Skeletal muscle tissue (tissue), 3 donors: ENCODE measurements at regions not wholly inside any gene's neighbourhood (a gene's known extent, or its start where the extent isn't known, plus 50 kb on each side); places are given as distances from the start of the nearest gene placed in this dataset.

Source experiments
- H3K27ac ChIP-seq: one replicate; pipeline ENCODE4 v1.7.0; 2013; ENCODE audit warnings: mild to moderate bottlenecking, low read depth, low read length, inconsistent platforms
- H3K27me3 ChIP-seq, 3 donors: one replicate each; pipeline ENCODE4 v1.7.0; 2013; ENCODE audit warnings: low read length in 3 of 3; ENCODE audit not compliant: control insufficient read depth in 3 of 3, insufficient read depth in 3 of 3
- H3K36me3 ChIP-seq, 3 donors: one replicate each; pipeline ENCODE4 v1.7.0; 2013; ENCODE audit warnings: low read length in 3 of 3; ENCODE audit not compliant: control insufficient read depth in 3 of 3, insufficient read depth in 3 of 3
- H3K4me1 ChIP-seq, 3 donors: one replicate each; pipeline ENCODE4 v1.7.0; 2013; ENCODE audit warnings: low read length in 3 of 3, mild to moderate bottlenecking in 3 of 3; ENCODE audit not compliant: control insufficient read depth in 3 of 3, insufficient read depth in 3 of 3
- H3K4me3 ChIP-seq, 3 donors: one replicate each; pipeline ENCODE4 v1.7.0; 2013; ENCODE audit warnings: low read length in 3 of 3
- H3K9ac ChIP-seq, 3 donors: one replicate each; pipeline ENCODE4 v1.7.0; 2013; ENCODE audit warnings: low read length in 3 of 3, mild to moderate bottlenecking in 3 of 3, moderate library complexity in 2 of 3, low read depth in 1 of 3
- H3K9me3 ChIP-seq, 3 donors: one replicate each; pipeline ENCODE4 v1.7.0; 2013; ENCODE audit warnings: low read length in 3 of 3; ENCODE audit not compliant: control insufficient read depth in 3 of 3
- donor health status: Osteomylitis.

GRCh38 chr2:226334981-226335720 lies 464.5 kb downstream of the IRS1 start:
- no peak overlapping the region for H3K4me3 ChIP-seq
- no peaks in the 10 kb centered on the region for H3K27me3 ChIP-seq
- no peak overlapping the region for H3K9ac ChIP-seq
- H3K4me1 ChIP-seq = no peaks in the 10 kb centered on the region
- no peak overlapping the region for H3K27ac ChIP-seq
- no peaks in the 10 kb centered on the region for H3K36me3 ChIP-seq
- no peaks in the 10 kb centered on the region for H3K9me3 ChIP-seq

DNA sequence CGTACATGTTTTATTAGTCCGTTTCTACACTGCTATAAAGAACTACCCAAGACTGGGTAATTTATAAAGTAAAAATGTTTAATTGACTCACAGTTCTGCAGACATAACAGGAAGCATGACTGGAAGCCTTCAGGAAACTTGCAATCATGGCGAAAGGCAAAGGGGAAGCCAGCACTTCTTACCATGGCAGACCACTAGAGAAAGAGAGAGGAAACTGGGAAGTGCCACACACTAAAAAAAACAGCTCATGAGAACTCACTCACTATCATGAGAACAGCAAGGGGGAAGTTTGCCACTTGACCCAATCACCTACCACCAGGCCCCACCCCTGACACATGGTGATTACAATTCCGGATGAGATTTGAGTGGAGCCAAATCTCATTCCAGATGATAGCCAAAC lies 466.2 kb downstream of the IRS1 start:
- H3K4me3 ChIP-seq = no peak overlapping the region
- H3K9me3 ChIP-seq = no peaks in the 10 kb centered on the region
- no peaks in the 10 kb centered on the region for H3K36me3 ChIP-seq
- H3K4me1 ChIP-seq = peaks cover 0 to 3% (median 0%) of the 10 kb centered on the region in 3 donors
- H3K27ac ChIP-seq = no peak overlapping the region
- no peak overlapping the region for H3K9ac ChIP-seq
- H3K27me3 ChIP-seq = no peaks in the 10 kb centered on the region

DNA sequence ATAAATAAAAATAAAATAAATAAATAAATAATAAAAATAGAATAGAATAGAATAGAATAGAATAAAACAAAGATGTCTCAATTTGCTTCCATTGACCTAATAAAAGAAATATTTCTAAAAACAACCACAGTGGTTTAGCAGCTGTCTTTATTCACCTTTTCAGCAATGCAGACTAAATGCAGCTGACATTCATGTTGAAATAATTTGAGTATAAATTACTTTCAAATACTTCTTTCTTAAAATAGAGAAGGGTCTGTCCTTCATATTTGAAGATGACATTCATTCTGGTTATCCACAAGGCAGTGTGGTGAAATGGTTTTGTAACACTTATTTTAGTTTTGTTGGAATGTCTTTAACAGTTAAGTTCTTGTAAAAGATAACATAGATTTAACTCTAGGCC lies 469.4 kb downstream of the IRS1 start:
- no peaks in the 10 kb centered on the region for H3K27me3 ChIP-seq
- H3K9ac ChIP-seq = no peak overlapping the region
- no peaks in the 10 kb centered on the region for H3K36me3 ChIP-seq
- no peak overlapping the region for H3K4me3 ChIP-seq
- no peaks in the 10 kb centered on the region for H3K9me3 ChIP-seq
- peaks cover 0 to 3% (median 0%) of the 10 kb centered on the region in 3 donors for H3K4me1 ChIP-seq
- no peak overlapping the region for H3K27ac ChIP-seq

DNA sequence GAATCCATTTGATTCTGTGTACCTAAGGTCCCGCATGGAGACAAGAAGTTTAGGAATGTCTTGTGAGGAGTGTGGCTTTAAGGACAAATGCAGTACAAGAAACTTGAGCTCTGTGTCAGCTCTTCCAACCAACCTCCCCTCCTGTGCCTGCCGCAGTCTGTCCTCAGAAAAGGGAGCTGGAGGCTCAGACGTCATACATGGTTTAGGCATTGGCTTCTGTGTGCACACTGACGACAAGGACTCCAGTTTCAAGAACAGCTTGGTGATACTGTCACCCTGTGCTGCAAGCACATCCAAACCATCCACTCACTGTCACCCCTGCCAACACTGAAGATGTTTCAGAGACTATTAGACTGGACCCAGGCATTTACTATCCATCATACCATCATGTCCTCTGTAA lies 470.4 kb downstream of the IRS1 start:
- Histone ChIP-seq H3K36me3 (no peaks in the 10 kb centered on the region), H3K9ac (no peak overlapping the region), H3K27me3 (no peaks in the 10 kb centered on the region), H3K4me1 (peaks cover 0 to 3% (median 0%) of the 10 kb centered on the region in 3 donors), H3K9me3 (no peaks in the 10 kb centered on the region), H3K27ac (no peak overlapping the region), H3K4me3 (no peak overlapping the region)

DNA sequence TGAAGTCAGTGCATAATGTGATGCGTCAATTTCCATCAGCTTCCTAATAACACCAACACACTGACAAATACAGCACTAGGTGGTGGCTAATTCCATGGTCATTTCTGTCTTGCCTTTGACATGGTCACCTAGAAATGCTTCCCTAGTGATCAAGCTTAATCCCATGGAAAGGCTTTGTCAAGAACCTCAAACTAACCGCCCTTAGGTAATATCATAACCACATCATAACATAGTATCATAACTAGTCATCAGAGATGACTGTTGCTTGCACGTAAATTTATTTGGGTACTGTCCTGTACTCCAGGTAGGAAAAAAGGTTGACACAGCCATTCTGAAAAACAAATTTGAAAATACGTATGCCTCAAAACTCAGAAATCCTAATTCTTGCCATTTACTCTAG lies 471.8 kb downstream of the IRS1 start:
- Histone ChIP-seq H3K27me3 (no peaks in the 10 kb centered on the region), H3K4me1 (peaks cover 0 to 3% (median 0%) of the 10 kb centered on the region in 3 donors), H3K27ac (no peak overlapping the region), H3K9me3 (no peaks in the 10 kb centered on the region), H3K36me3 (no peaks in the 10 kb centered on the region), H3K9ac (no peak overlapping the region), H3K4me3 (no peak overlapping the region)

DNA sequence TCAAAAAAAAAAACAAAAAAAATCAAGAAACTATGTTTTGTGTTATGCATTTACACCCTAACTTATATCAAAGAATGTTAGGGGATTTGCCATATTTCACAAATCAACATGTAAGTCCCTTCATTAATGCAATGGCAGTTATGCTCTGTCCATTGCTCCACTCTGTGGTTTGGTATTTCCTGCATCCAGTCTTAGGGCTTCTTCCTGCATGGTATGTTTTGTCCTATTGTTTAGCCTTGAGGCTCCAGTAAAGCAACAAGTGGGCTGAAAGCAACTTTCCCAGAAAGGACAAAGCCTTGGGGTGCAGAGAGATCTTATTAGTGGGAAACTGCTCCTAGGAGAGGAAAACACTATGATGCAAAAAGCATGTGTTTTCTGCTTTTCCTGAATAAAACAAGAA lies 474.1 kb downstream of the IRS1 start:
- Histone ChIP-seq H3K27ac (no peak overlapping the region), H3K9ac (no peak overlapping the region), H3K4me1 (peaks cover 4 to 7% (median 6%) of the 10 kb centered on the region in 3 donors), H3K27me3 (no peaks in the 10 kb centered on the region), H3K36me3 (no peaks in the 10 kb centered on the region), H3K4me3 (no peak overlapping the region), H3K9me3 (no peaks in the 10 kb centered on the region)

DNA sequence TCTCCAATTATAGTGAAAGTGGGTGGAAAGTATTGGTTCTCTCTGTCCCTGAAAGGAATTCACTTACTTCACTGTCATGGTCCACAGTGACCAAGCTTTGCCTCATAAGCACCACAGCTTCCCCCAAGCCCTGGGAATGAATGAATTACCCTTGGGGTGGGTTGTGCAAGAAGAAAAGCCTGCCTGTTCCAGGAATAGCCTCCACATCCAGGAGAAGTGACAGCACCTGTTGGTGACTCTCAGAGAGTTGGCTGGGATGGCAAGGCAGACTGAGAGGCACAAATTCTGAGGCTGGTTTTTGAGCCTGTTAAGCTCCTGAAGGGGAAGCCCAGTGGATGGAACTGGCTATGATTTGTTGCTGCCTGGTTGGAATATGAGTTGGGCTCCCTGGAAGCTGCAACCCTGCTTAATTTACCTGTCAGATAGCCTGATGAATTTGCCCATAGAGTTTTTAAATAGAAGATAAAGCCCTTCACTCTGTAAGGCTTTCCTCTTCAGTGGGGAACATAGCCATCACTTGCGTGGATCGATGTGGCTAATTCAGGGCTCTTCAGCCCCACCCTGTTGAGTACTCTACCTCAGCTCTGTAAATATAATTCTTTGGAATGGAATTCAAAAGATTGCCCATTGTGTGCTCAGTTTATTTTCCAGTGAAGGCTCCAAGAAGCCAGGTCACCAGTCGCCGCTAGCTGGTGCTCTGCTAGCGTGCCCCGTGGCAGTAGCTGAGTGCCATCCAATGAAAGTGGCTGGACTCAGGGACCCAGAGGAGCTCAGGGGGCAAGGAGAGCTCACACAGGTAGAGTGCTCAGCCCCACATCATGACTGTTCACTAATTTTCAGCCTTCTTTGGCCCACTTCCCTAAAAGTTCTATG lies 479.3 kb downstream of the IRS1 start:
- H3K9me3 ChIP-seq = no peaks in the 10 kb centered on the region
- peak overlapping the region; percentile 4 to 71 (median 55) for H3K9ac ChIP-seq
- H3K27me3 ChIP-seq = no peaks in the 10 kb centered on the region
- H3K36me3 ChIP-seq = no peaks in the 10 kb centered on the region
- peak overlapping the region in 2 of 3 donors; percentile 14 to 22 for H3K4me3 ChIP-seq
- peak overlapping the region; percentile 89 for H3K27ac ChIP-seq
- peaks cover 8 to 27% (median 19%) of the 10 kb centered on the region in 3 donors for H3K4me1 ChIP-seq

GRCh38 chr2:226317970-226318369 lies 481.6 kb downstream of the IRS1 start:
- peaks cover 8 to 27% (median 19%) of the 10 kb centered on the region in 3 donors for H3K4me1 ChIP-seq
- no peak overlapping the region for H3K9ac ChIP-seq
- no peak overlapping the region for H3K4me3 ChIP-seq
- no peaks in the 10 kb centered on the region for H3K36me3 ChIP-seq
- H3K27me3 ChIP-seq = no peaks in the 10 kb centered on the region
- no peaks in the 10 kb centered on the region for H3K9me3 ChIP-seq
- H3K27ac ChIP-seq = no peak overlapping the region

GRCh38 chr2:226313060-226313459 lies 486.6 kb downstream of the IRS1 start:
- H3K27me3 ChIP-seq = no peaks in the 10 kb centered on the region
- H3K9ac ChIP-seq = no peak overlapping the region
- no peak overlapping the region for H3K27ac ChIP-seq
- H3K4me3 ChIP-seq = no peak overlapping the region
- H3K4me1 ChIP-seq = peaks cover 5 to 12% (median 6%) of the 10 kb centered on the region in 3 donors
- no peaks in the 10 kb centered on the region for H3K9me3 ChIP-seq
- H3K36me3 ChIP-seq = no peaks in the 10 kb centered on the region

GRCh38 chr2:226312155-226312554 lies 487.5 kb downstream of the IRS1 start:
- Histone ChIP-seq H3K4me3 (no peak overlapping the region), H3K4me1 (peaks cover 5 to 6% (median 6%) of the 10 kb centered on the region in 3 donors), H3K27ac (no peak overlapping the region), H3K36me3 (no peaks in the 10 kb centered on the region), H3K9me3 (no peaks in the 10 kb centered on the region), H3K27me3 (no peaks in the 10 kb centered on the region), H3K9ac (no peak overlapping the region)
